ENCODE measurements at regions not wholly inside any gene's neighbourhood (a gene's known extent, or its start where the extent isn't known, plus 50 kb on each side); places are given as distances from the start of the nearest gene placed in this dataset. TPM values are rescaled to one million over a fixed set of nuclear protein-coding genes. Genes with fewer than 3 reads are reported as not detected.

DNA sequence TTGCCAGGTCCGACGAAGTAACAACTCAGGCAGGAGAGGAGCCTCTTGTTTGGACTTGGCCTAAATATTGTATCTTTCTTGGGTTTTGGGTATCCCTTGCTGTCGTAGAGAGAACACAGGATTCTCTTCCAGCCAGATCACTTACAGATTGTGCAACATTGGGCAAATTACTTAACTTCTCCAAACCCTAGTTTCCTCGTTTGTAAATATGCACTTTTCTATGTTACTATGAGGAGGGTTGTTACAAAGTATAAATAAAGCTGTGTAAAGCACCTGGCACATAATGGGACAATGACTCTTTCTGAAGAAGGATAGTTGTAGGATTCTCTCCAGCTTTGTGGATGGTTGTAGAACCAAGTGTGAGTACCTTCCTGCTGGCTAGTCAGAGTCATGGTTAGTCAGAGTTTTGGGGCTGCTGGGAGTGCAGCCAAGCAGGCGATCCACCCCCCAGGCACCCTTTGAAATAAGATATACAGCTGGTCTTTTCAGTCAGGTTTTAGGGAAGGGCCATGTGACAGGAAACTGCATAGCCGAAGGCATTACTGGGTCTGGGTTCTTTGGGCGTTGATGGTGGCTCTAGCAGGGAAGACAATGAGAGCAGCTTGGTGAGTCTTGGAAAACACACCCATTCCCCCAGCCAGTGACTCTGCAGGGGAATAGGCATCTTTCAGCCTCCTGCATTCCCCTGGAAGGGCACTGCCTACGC, 49.9 kb upstream of the GDNF start:
- H3K4me3 ChIP-seq (ENCODE audit: low read depth, low read length) = no peak overlapping the region
- TF ChIP-seq CTCF (IDR thresholded peaks at IDR 0.05; ENCODE audit: insufficient read depth, low read length) = no peak
- peak; percentile 63 for DNase-seq (ENCODE audit: low read depth)

Small RNA genes lying in the stretch of these regions (small RNA-seq; reads per million reads assigned to genes)
- gene LINC02110 = not detected

Measured in fibroblast of the aortic adventitia (primary cell).